Gastrocnemius medialis (tissue), 4 donors: ENCODE measurements at regions not wholly inside any gene's neighbourhood (a gene's known extent, or its start where the extent isn't known, plus 50 kb on each side); places are given as distances from the start of the nearest gene placed in this dataset.

Experiments used
- ATAC-seq, 2 donors: fragments of 150-250 bp; one replicate each; pipeline ENCODE4 v1.9.1; 2016
- DNase-seq, 2 donors: peaks; one replicate each; pipeline ENCODE4 v3.0.0-alpha.2; 2019
- H3K27ac ChIP-seq, 4 donors: fragments of 200-600 bp; sonication (generic); 1 replicate in 1 of 4; 2 replicates in 3 of 4; pipeline ENCODE4 v1.5.1; 2016 to 2018; ENCODE audit warnings: mild to moderate bottlenecking in 2 of 4, moderate library complexity in 1 of 4
- H3K27me3 ChIP-seq, 3 donors: fragments of 200-600 bp; sonication (generic) in 2 of 3; 1 replicate in 1 of 3; 2 replicates in 2 of 3; pipeline versions ENCODE4 v1.5.1 to v1.6.0; 2016 to 2019; ENCODE audit warnings: mild to moderate bottlenecking in 1 of 3, moderate library complexity in 1 of 3
- H3K36me3 ChIP-seq, 2 donors: fragments of 200-600 bp; sonication (generic) in 1 of 2; one replicate each; pipeline ENCODE4 v1.5.1; 2017 to 2018
- H3K4me1 ChIP-seq, 2 donors: fragments of 200-600 bp; sonication (generic) in 1 of 2; one replicate each; pipeline ENCODE4 v1.5.1; 2016 to 2017; ENCODE audit warnings: mild to moderate bottlenecking in 2 of 2
- H3K4me3 ChIP-seq, 4 donors: fragments of 200-600 bp; sonication (generic) in 3 of 4; 1 replicate in 1 of 4; 2 replicates in 3 of 4; pipeline ENCODE4 v1.5.1; 2016 to 2019; ENCODE audit warnings: mild to moderate bottlenecking in 2 of 4
- H3K9me3 ChIP-seq, 3 donors: fragments of 200-600 bp; sonication (generic) in 2 of 3; 1 replicate in 1 of 3; 2 replicates in 2 of 3; pipeline ENCODE4 v1.5.1; 2016 to 2019
- POLR2A ChIP-seq, 2 donors: fragments of 450-650 bp; IDR thresholded peaks; one replicate each; pipeline ENCODE4 v1.6.1; 2017; ENCODE audit warnings: antibody characterized with exemption in 2 of 2, mild to moderate bottlenecking in 2 of 2, moderate library complexity in 2 of 2
- in situ Hi-C, 4 donors: fragments of 200-750 bp; cut with MboI; loops; one replicate each; pipeline versions ENCODE4 v1.15.0 to v1.8.0; 2017; ENCODE audit warnings: low sequenced_read_pairs in 4 of 4
- intact Hi-C: fragments of 100-400 bp; cut with DNase I; formaldehyde crosslinking; loops from one replicate; pipeline ENCODE4 v1.15.1; 2023; ENCODE audit warnings: low total_unique reads
- TF ChIP-seq, protein P1 (sequence below), 5 experiments: fragments of 450-650 bp in 3 of 5; fragments of 200-600 bp in 2 of 5; sonication (generic) in 2 of 5; IDR thresholded peaks in 4 of 5; conservative IDR thresholded peaks in 1 of 5; 1 replicate in 4 of 5; 2 replicates in 1 of 5; pipeline ENCODE4 v1.5.1; 2016 to 2019; ENCODE audit warnings: antibody characterized with exemption in 5 of 5, mild to moderate bottlenecking in 3 of 5, moderate library complexity in 3 of 5

DNA sequence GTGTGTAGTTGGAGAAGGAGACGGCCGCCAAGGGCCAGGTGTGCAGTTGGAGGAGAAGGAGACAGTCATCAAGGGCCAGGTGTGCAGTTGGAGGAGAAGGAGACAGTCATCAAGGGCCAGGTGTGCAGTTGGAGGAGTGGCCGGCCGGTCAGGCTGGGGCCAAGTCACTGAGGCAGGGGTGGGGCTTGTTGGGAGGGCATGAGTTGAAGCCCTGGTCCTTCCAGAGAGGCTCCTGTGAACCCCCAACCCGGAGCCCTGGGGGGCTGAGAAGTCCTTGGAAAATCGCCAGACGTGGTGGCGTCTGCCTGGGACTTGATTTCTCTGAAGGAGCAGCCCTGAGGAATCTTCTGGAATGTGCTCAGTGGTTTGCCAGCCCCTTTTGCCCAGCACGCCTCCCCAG, 1320.5 kb downstream of the BRD1 start:
- Histone ChIP-seq H3K4me1 (no peaks in the 10 kb centered on the region), H3K4me3 (no peak overlapping the region), H3K36me3 (no peaks in the 10 kb centered on the region), H3K27ac (no peak overlapping the region), H3K27me3 (no peaks in the 10 kb centered on the region), H3K9me3 (no peaks in the 10 kb centered on the region)
- ATAC-seq (no peak), DNase-seq (no peak)
- TF ChIP-seq POLR2A (IDR thresholded peaks at IDR 0.05), result no peak
- TF ChIP-seq, protein P1, sequence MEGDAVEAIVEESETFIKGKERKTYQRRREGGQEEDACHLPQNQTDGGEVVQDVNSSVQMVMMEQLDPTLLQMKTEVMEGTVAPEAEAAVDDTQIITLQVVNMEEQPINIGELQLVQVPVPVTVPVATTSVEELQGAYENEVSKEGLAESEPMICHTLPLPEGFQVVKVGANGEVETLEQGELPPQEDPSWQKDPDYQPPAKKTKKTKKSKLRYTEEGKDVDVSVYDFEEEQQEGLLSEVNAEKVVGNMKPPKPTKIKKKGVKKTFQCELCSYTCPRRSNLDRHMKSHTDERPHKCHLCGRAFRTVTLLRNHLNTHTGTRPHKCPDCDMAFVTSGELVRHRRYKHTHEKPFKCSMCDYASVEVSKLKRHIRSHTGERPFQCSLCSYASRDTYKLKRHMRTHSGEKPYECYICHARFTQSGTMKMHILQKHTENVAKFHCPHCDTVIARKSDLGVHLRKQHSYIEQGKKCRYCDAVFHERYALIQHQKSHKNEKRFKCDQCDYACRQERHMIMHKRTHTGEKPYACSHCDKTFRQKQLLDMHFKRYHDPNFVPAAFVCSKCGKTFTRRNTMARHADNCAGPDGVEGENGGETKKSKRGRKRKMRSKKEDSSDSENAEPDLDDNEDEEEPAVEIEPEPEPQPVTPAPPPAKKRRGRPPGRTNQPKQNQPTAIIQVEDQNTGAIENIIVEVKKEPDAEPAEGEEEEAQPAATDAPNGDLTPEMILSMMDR (IDR thresholded peaks at IDR 0.05 in 4 of 5, conservative IDR thresholded peaks at IDR 0.05 in 1 of 5), result no peak
- in situ Hi-C loops, result loop anchor here in 1 of 4 donors (25.0 kb wide), 1 partner anchor 95 kb away; no protein-coding TSS in a partner anchor
- intact Hi-C loops, result no loop called here

DNA sequence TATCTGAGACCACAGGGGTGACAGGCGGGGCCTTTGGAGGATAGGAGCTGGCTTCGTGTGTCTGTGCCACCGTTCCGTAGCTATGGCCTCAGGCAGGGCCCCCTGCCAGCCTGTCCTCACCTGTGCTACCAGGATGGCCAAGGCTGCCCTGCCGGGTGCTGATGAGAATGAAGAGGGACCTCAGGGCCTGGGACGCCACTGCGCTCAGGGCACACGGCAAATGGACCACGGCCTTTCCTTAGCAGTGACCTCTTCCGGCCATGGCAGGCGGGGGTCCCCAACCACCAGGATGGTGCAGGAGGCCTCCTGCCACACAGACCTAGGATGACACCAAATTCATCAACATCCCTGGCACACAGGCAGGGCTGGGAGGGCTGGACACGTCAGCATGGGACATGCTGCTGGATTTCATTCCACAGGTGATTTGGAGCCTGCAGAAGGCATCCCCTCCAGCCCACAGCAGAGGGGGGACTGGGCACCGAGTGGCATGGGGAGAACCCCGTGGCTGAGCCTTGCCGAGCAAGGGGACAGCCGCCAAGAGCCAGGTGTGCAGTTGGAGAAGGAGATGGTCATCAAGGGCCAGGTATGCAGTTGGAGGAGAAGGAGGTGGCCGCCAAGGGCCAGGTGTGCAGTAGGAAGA, 1321.0 kb downstream of the BRD1 start:
- H3K27ac ChIP-seq, result no peak overlapping the region
- ATAC-seq, result no peak
- no peak for DNase-seq
- in situ Hi-C loops (loop anchor here in 1 of 4 donors (25.0 kb wide), 1 partner anchor 94 kb away; no protein-coding TSS in a partner anchor), intact Hi-C loops (no loop called here)
- H3K36me3 ChIP-seq, result no peaks in the 10 kb centered on the region
- no peaks in the 10 kb centered on the region for H3K4me1 ChIP-seq
- H3K9me3 ChIP-seq, result no peaks in the 10 kb centered on the region
- H3K27me3 ChIP-seq, result no peaks in the 10 kb centered on the region
- no peak for TF ChIP-seq POLR2A (IDR thresholded peaks at IDR 0.05)
- TF ChIP-seq, protein P1 (IDR thresholded peaks at IDR 0.05 in 4 of 5, conservative IDR thresholded peaks at IDR 0.05 in 1 of 5), result no peak
- no peak overlapping the region for H3K4me3 ChIP-seq

DNA sequence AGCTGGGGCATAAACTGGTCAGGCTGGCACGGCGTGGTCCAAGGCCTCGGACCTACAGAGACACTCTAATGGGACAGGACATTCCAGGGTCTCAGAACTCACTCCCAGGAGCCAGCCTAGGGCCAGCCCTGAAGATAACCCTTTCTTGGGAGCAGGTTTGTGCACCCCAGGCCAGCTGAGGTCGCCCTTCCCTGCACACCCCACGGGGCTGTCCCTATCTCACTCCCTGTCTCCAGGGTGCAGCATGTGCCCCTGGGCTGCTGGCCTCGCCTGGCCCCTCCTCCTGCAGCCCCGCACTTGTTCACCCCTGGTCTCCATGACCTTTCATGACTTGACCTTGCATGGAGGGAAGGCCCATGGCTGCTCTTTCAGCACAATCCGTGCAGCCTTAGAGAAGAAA, 1321.8 kb downstream of the BRD1 start:
- Histone ChIP-seq H3K36me3 (no peaks in the 10 kb centered on the region), H3K9me3 (no peaks in the 10 kb centered on the region), H3K4me3 (no peak overlapping the region), H3K27ac (no peak overlapping the region), H3K27me3 (no peaks in the 10 kb centered on the region), H3K4me1 (no peaks in the 10 kb centered on the region)
- in situ Hi-C loops (loop anchor here in 1 of 4 donors (25.0 kb wide), 1 partner anchor 94 kb away; no protein-coding TSS in a partner anchor), intact Hi-C loops (no loop called here)
- ATAC-seq (no peak), DNase-seq (no peak)
- TF ChIP-seq POLR2A (IDR thresholded peaks at IDR 0.05), result no peak
- TF ChIP-seq, protein P1 (IDR thresholded peaks at IDR 0.05 in 4 of 5, conservative IDR thresholded peaks at IDR 0.05 in 1 of 5), result no peak

DNA sequence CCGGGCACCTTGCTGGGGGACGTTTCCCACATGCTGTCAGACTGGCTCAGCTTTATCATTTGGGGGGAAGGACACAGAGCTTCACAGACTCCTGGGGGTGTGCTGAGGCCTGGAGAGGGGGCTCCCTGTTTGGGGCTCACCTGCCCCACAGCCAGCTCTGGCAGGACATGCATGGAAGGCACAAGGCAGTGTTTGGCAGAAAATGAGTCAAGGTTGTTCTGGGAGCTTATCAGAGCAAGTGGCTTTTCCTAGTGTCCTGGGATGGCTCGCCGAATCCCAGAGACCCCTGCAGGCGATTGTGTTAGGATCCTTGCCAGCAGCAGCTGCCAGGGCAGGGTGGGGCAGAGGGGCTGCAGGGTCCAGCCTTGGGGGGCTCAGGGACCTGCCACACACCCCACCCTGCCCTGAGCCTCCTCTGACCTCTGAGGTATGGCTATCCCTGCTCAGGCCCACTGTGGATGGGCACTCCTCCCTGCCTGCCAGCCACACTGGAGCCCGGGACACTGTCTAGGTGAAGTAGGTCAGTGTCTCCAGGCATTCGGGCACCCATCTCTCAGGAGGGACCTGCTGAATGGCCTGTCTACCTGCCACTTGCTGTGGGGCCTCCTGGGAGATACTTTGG, 1323.0 kb downstream of the BRD1 start:
- DNase-seq (no peak), ATAC-seq (no peak)

More for the DNA sequence above, 1323.0 kb downstream of the BRD1 start:
- no peak overlapping the region for H3K4me3 ChIP-seq
- intact Hi-C loops, result no loop called here
- H3K36me3 ChIP-seq, result no peaks in the 10 kb centered on the region
- no peak overlapping the region for H3K27ac ChIP-seq
- H3K9me3 ChIP-seq, result no peaks in the 10 kb centered on the region
- H3K4me1 ChIP-seq, result no peaks in the 10 kb centered on the region
- TF ChIP-seq, protein P1 (IDR thresholded peaks at IDR 0.05 in 4 of 5, conservative IDR thresholded peaks at IDR 0.05 in 1 of 5), result no peak
- no peak for TF ChIP-seq POLR2A (IDR thresholded peaks at IDR 0.05)
- H3K27me3 ChIP-seq, result no peaks in the 10 kb centered on the region
- in situ Hi-C loops, result loop anchor here in 1 of 4 donors (25.0 kb wide), 1 partner anchor 92 kb away; no protein-coding TSS in a partner anchor
